Glutamatergic neuron (in vitro differentiated cells): ENCODE measurements at regions not wholly inside any gene's neighbourhood (a gene's known extent, or its start where the extent isn't known, plus 50 kb on each side); places are given as distances from the start of the nearest gene placed in this dataset.
A peak's percentile ranks its signal among the peaks of the same experiment; 100 is the strongest.
"Not testable (repeated sequence)": the region's sequence is repeated elsewhere in the genome, so short reads cannot be mapped to it uniquely, and the experiment has no call there.

Experiments
- DNase-seq: peaks from one replicate; pipeline ENCODE4 v3.0.0; 2022
- H3K27ac Mint-ChIP-seq: one replicate; pipeline ENCODE4 v1.8.0; 2020; ENCODE audit warnings: mild to moderate bottlenecking, mixed read lengths, inconsistent platforms; ENCODE audit not compliant: unreplicated experiment
- H3K27me3 Mint-ChIP-seq: one replicate; pipeline ENCODE4 v1.8.0; 2020; ENCODE audit warnings: mild to moderate bottlenecking, moderate library complexity, mixed read lengths, inconsistent platforms; ENCODE audit not compliant: unreplicated experiment
- H3K36me3 Mint-ChIP-seq: one replicate; pipeline ENCODE4 v1.8.0; 2020; ENCODE audit warnings: mild to moderate bottlenecking, mixed read lengths, inconsistent platforms; ENCODE audit not compliant: unreplicated experiment
- H3K4me1 Mint-ChIP-seq: one replicate; pipeline ENCODE4 v1.8.0; 2020; ENCODE audit warnings: mild to moderate bottlenecking, low read depth, mixed read lengths, inconsistent platforms; ENCODE audit not compliant: unreplicated experiment
- H3K4me3 Mint-ChIP-seq: one replicate; pipeline ENCODE4 v1.8.0; 2020; ENCODE audit warnings: mild to moderate bottlenecking, mixed read lengths, inconsistent platforms; ENCODE audit not compliant: unreplicated experiment
- H3K9me3 Mint-ChIP-seq: one replicate; pipeline ENCODE4 v1.8.0; 2020; ENCODE audit warnings: mild to moderate bottlenecking, moderate library complexity, mixed read lengths, inconsistent platforms; ENCODE audit not compliant: unreplicated experiment
- CTCF ChIP-seq: fragments of 200-600 bp; sonication (generic); IDR thresholded peaks from one replicate; pipeline ENCODE4 v1.5.0; 2021; ENCODE audit not compliant: partially characterized antibody, unreplicated experiment

- no peak overlapping the region for H3K27ac Mint-ChIP-seq
Observed at GRCh38 chr14:88981948-88982347, 157.5 kb downstream of the TTC8 start.

DNA sequence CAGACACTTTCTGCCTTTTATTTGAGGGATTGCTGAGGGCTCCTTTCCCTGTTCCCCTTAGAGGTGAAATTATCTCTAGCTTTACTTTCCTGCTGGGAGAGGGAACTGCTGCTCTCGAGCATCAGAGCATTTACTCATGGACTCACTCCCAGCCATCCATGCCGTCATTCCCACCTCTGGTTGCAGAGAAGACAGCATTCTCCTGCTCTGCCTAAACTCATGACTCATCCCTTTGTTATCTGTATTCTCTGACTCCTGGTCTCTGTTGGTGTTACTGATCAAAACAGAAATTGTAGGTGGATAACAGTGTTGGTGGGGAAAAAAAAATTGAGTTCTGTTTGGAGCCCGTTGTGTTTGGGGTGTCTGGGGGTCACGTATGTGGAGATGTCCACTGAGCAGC, 159.3 kb downstream of the TTC8 start:
- peaks cover 12% of the 10 kb centered on the region for H3K4me1 Mint-ChIP-seq
- peaks cover 7% of the 10 kb centered on the region for H3K27me3 Mint-ChIP-seq
- no peak for DNase-seq
- no peak overlapping the region for H3K27ac Mint-ChIP-seq
- no peak overlapping the region for H3K4me3 Mint-ChIP-seq
- peaks cover 12% of the 10 kb centered on the region for H3K9me3 Mint-ChIP-seq
- TF ChIP-seq CTCF = no peak
- H3K36me3 Mint-ChIP-seq = peaks cover 4% of the 10 kb centered on the region

More at GRCh38 chr14:88981948-88982347, 157.5 kb downstream of the TTC8 start:
- H3K4me3 Mint-ChIP-seq = no peak overlapping the region
- no peak for TF ChIP-seq CTCF
- no peaks in the 10 kb centered on the region for H3K36me3 Mint-ChIP-seq
- peaks cover 11% of the 10 kb centered on the region for H3K27me3 Mint-ChIP-seq
- no peak for DNase-seq
- H3K4me1 Mint-ChIP-seq = peaks cover 12% of the 10 kb centered on the region
- H3K9me3 Mint-ChIP-seq = peaks cover 16% of the 10 kb centered on the region

DNA sequence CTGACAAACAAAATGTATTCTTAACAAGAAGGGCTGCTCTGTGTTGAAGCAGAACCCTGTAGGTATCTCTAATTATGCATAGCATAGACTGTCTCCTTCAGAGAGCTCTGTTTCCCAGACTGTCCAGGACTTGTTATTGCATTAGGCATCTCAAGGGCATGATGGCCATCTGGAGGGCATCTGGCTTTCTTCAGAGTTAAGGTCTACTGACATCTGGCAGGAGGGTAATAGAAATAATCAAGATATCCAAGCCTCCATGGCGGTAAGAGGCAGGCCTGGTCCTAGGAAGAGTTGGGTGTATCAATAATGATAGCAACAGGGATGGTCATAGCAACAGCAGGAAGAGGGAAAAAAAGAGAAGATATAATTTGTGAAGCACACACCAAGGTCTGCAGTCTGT, 161.2 kb downstream of the TTC8 start:
- Mint-ChIP-seq H3K36me3 (peaks cover 8% of the 10 kb centered on the region), H3K4me3 (no peak overlapping the region), H3K27me3 (peaks cover 4% of the 10 kb centered on the region), H3K27ac (peak overlapping the region; percentile 65), H3K4me1 (peaks cover 12% of the 10 kb centered on the region), H3K9me3 (peaks cover 4% of the 10 kb centered on the region)
- peak; percentile 22 for DNase-seq
- TF ChIP-seq CTCF = no peak

- peak overlapping the region; percentile 65 for H3K27ac Mint-ChIP-seq
- no peak for TF ChIP-seq CTCF
- H3K36me3 Mint-ChIP-seq = peaks cover 8% of the 10 kb centered on the region
- no peak for DNase-seq
- H3K9me3 Mint-ChIP-seq = peaks cover 4% of the 10 kb centered on the region
- H3K4me3 Mint-ChIP-seq = no peak overlapping the region
- peaks cover 4% of the 10 kb centered on the region for H3K27me3 Mint-ChIP-seq
- peaks cover 12% of the 10 kb centered on the region for H3K4me1 Mint-ChIP-seq
Observed at GRCh38 chr14:88986146-88986841, 161.8 kb downstream of the TTC8 start.

DNA sequence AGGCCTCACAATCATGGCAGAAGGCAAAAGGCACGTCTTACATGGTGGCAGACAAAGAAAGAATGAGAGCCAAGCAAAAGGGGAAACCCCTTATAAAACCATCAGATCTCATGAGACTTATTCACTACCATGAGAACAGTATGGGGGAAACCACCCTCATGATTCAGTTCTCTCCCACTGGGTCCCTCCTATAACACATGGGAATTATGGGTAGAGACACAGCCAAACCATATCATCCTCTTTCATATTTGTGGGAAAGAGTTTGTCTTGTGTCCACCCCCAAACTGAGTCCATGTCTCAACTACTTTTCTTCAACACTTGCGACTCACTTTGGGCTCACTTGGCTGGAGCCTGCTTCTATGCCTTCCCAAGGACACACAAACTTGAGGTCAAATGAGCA, 162.5 kb downstream of the TTC8 start:
- H3K4me1 Mint-ChIP-seq = peaks cover 12% of the 10 kb centered on the region
- H3K4me3 Mint-ChIP-seq, DNase-seq, H3K27me3 Mint-ChIP-seq, H3K36me3 Mint-ChIP-seq, H3K27ac Mint-ChIP-seq, H3K9me3 Mint-ChIP-seq: not testable (repeated sequence)
